HCT116 (cell line): ENCODE measurements at regions not wholly inside any gene's neighbourhood (a gene's known extent, or its start where the extent isn't known, plus 50 kb on each side); places are given as distances from the start of the nearest gene placed in this dataset.

Experiments used
- ATAC-seq: fragments of 200-7000 bp; cut with Tn5 transposase; 2 replicates; pipeline ENCODE4 v1.9.1; 2020; ENCODE audit warnings: mild to moderate bottlenecking, moderate library complexity
- BruUV-seq: library from RNA; stranded (reverse); fragments of 400-500 nt; replicated peaks from 2 replicates; lab custom pipeline; 2021; lab: Mats Ljungman, UMichigan
- CTCF ChIA-PET: fragments of 300-600 bp; sonication (Branson Sonifier 250); formaldehyde crosslinking; loops from one replicate; lab custom pipeline; 2021; ENCODE audit warnings: antibody characterized with exemption; lab: Charles Lee
- POLR2A ChIA-PET: fragments of 300-600, 350-600 bp; sonication (Branson Sonifier 250); formaldehyde crosslinking; loops from one replicate; lab custom pipeline; 2021; ENCODE audit warnings: antibody characterized with exemption; lab: Charles Lee
- RAD21 ChIA-PET, 2 experiments: fragments of 300-600 bp; sonication (Branson Sonifier 250); formaldehyde crosslinking; loops; one replicate each; lab custom pipeline; 2023; ENCODE audit warnings: low total read pairs in 2 of 2; ENCODE audit not compliant: uncharacterized antibody in 2 of 2, unreplicated experiment in 2 of 2, low non-redundant PET in 1 of 2; lab: Charles Lee
- DNase-seq: peaks from one replicate; pipeline ENCODE4 v3.0.0-alpha.2; 2010; ENCODE audit warnings: low read depth, low spot score
- H2AFZ ChIP-seq: fragments of 200-600 bp; shearing (Covaris generic), sonication (generic); 2 replicates; pipeline ENCODE4 v1.6.1; 2017; ENCODE audit warnings: low read depth, mixed run types, mixed read lengths, antibody characterized with exemption, low read length; ENCODE audit not compliant: poor library complexity, severe bottlenecking
- H3K27ac ChIP-seq: 2 replicates; pipeline ENCODE4 v1.5.1; 2012; ENCODE audit warnings: low read depth, low read length
- H3K27me3 ChIP-seq: fragments of 200-600 bp; sonication (generic); 2 replicates; pipeline ENCODE4 v1.6.1; 2016; ENCODE audit warnings: mixed run types, low read length, mixed read lengths; ENCODE audit not compliant: insufficient read depth
- H3K36me3 ChIP-seq, 2 experiments: fragments of 200-500 bp in 1 of 2; fragments of 200-600 bp in 1 of 2; sonication (Bioruptor generic) in 1 of 2; sonication (generic) in 1 of 2; 2 replicates each; pipeline versions ENCODE4 v1.5.1 to v1.6.1; 2014 to 2016; ENCODE audit warnings: low read length in 2 of 2, inconsistent platforms in 1 of 2, mixed read lengths in 1 of 2, mixed run types in 1 of 2; ENCODE audit not compliant: insufficient read depth in 2 of 2, control insufficient read depth in 1 of 2
- H3K4me1 ChIP-seq, 2 experiments: fragments of 200-600 bp in 1 of 2; sonication (generic) in 1 of 2; 2 replicates each; pipeline versions ENCODE4 v1.5.1 to v1.6.1; 2012 to 2017; ENCODE audit warnings: low read length in 2 of 2, inconsistent platforms in 1 of 2, mild to moderate bottlenecking in 1 of 2, mixed read lengths in 1 of 2, mixed run types in 1 of 2, moderate library complexity in 1 of 2; ENCODE audit not compliant: insufficient read depth in 2 of 2, control insufficient read depth in 1 of 2
- H3K4me2 ChIP-seq: fragments of 200-600 bp; sonication (generic); 2 replicates; pipeline ENCODE4 v1.6.1; 2017; ENCODE audit warnings: mixed run types, low read length, mixed read lengths
- H3K4me3 ChIP-seq, 2 experiments: fragments of 200-600 bp in 1 of 2; sonication (generic) in 1 of 2; replicated peaks in 1 of 2; 2 replicates each; pipeline ENCODE4 v1.5.1; 2011 to 2016; ENCODE audit warnings: low read length in 2 of 2, control low read depth in 1 of 2, low read depth in 1 of 2, mild to moderate bottlenecking in 1 of 2, mixed read lengths in 1 of 2, mixed run types in 1 of 2
- H3K79me2 ChIP-seq: fragments of 200-600 bp; sonication (generic); 2 replicates; pipeline ENCODE4 v1.6.1; 2017; ENCODE audit warnings: mild to moderate bottlenecking, mixed run types, low read length, moderate library complexity, mixed read lengths; ENCODE audit not compliant: insufficient read depth
- H3K9ac ChIP-seq: fragments of 200-600 bp; sonication (generic); 2 replicates; pipeline ENCODE4 v1.6.1; 2016; ENCODE audit warnings: low read length, mixed read lengths
- H3K9me2 ChIP-seq: fragments of 200-600 bp; sonication (generic), shearing (Covaris generic); 2 replicates; pipeline ENCODE4 v1.6.1; 2017; ENCODE audit warnings: mixed run types, mild to moderate bottlenecking, moderate library complexity; ENCODE audit not compliant: insufficient read depth
- H3K9me3 ChIP-seq, 2 experiments: fragments of 200-500 bp in 1 of 2; fragments of 200-600 bp in 1 of 2; sonication (Bioruptor generic) in 1 of 2; sonication (generic) in 1 of 2; 2 replicates each; pipeline ENCODE4 v1.6.1; 2014 to 2017; ENCODE audit warnings: low read length in 2 of 2, mixed read lengths in 2 of 2, inconsistent platforms in 1 of 2, low read depth in 1 of 2, mild to moderate bottlenecking in 1 of 2, mixed run types in 1 of 2, moderate library complexity in 1 of 2; ENCODE audit not compliant: control insufficient read depth in 1 of 2, insufficient read depth in 1 of 2
- H4K20me1 ChIP-seq: fragments of 200-600 bp; sonication (generic), shearing (Covaris generic); 2 replicates; pipeline ENCODE4 v1.6.1; 2017; ENCODE audit warnings: mixed run types, mild to moderate bottlenecking, moderate library complexity; ENCODE audit not compliant: insufficient read depth
- CEBPB ChIP-seq: IDR thresholded peaks from 2 replicates; pipeline ENCODE4 v1.6.1; 2012; ENCODE audit warnings: low read depth
- EGR1 ChIP-seq: IDR thresholded peaks from 2 replicates; pipeline ENCODE4 v1.6.1; 2012; ENCODE audit warnings: low read depth
- JUND ChIP-seq: IDR thresholded peaks from 2 replicates; pipeline ENCODE4 v1.6.1; 2012
- RAD21 ChIP-seq: IDR thresholded peaks from 2 replicates; pipeline ENCODE4 v1.6.1; 2012; ENCODE audit warnings: low read depth, mild to moderate bottlenecking
- SIN3A ChIP-seq: IDR thresholded peaks from 2 replicates; pipeline ENCODE4 v1.6.1; 2012; ENCODE audit warnings: low read depth
- SRF ChIP-seq: IDR thresholded peaks from 2 replicates; pipeline ENCODE4 v1.6.1; 2012; ENCODE audit warnings: low read depth
- ZFX ChIP-seq: fragments of 450-650 bp; IDR thresholded peaks from 2 replicates; pipeline ENCODE4 v1.6.1; 2017
- intact Hi-C: fragments of 100-400 bp; cut with micrococcal nuclease; formaldehyde crosslinking; loops from 2 replicates; pipeline ENCODE4 v1.10.0; 2022
- TF ChIP-seq, protein P1 (sequence below): IDR thresholded peaks from 2 replicates; pipeline ENCODE4 v1.6.1; 2012
- TF ChIP-seq, protein P2 (sequence below), 3 experiments: fragments of 200-600 bp in 1 of 3; sonication (generic) in 1 of 3; IDR thresholded peaks in 2 of 3; conservative IDR thresholded peaks in 1 of 3; 2 replicates each; pipeline ENCODE4 v1.5.1; 2012 to 2017; ENCODE audit warnings: low read depth in 2 of 3, low read length in 2 of 3, antibody characterized with exemption in 1 of 3, borderline replicate concordance in 1 of 3, control low read depth in 1 of 3, mild to moderate bottlenecking in 1 of 3, mixed read lengths in 1 of 3, mixed run types in 1 of 3, moderate library complexity in 1 of 3; ENCODE audit not compliant: insufficient read depth in 1 of 3
- TF ChIP-seq, protein P3 (sequence below): IDR thresholded peaks from 2 replicates; pipeline ENCODE4 v1.6.1; 2011; ENCODE audit warnings: mild to moderate bottlenecking, low read length, moderate library complexity; ENCODE audit not compliant: insufficient replicate concordance; ENCODE audit errors: extremely low read depth

DNA sequence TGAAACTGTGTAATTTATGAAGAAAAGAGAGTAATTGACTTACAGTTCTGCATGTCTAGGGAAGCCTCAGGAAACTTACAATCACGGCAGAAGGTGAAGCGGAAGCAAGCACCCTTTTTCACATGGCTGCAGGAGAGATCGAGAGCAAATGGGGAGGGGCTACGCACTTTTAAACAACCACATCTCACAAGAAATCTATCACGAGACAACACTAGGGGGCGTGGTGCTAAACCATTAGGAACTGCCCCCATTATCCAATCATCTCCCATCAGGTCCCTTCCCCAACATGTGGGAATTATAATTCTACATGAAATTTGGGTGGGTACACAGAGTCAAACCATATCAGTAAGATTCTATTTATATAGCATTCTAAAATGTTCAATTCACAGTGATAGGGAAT is 114.8 kb upstream of the TRPC4 start:
- peaks cover 3 to 6% of the 10 kb centered on the region in 2 experiments; a peak in 2 of 4 replicates for H3K9me3 ChIP-seq
- ChIA-PET RAD21 (no interaction called here), POLR2A (no interaction called here), CTCF (no interaction called here)
- H3K4me2 ChIP-seq, result no peak overlapping the region
- intact Hi-C loops, result no loop called here
- no peaks in the 10 kb centered on the region for H3K36me3 ChIP-seq
- ATAC-seq, result no peak
- no peak for TF ChIP-seq ZFX
- TF ChIP-seq, all 23 proteins: peak for 0
- DNase-seq, result no peak
- no TSS peak for BruUV-seq
- Histone ChIP-seq H2AFZ (no peak overlapping the region), H3K4me1 (no peaks in the 10 kb centered on the region), H3K27me3 (no peaks in the 10 kb centered on the region), H3K79me2 (no peaks in the 10 kb centered on the region), H3K9me2 (no peaks in the 10 kb centered on the region), H3K4me3 (no peak overlapping the region), H3K9ac (no peak overlapping the region), H4K20me1 (no peaks in the 10 kb centered on the region), H3K27ac (no peak overlapping the region)

DNA sequence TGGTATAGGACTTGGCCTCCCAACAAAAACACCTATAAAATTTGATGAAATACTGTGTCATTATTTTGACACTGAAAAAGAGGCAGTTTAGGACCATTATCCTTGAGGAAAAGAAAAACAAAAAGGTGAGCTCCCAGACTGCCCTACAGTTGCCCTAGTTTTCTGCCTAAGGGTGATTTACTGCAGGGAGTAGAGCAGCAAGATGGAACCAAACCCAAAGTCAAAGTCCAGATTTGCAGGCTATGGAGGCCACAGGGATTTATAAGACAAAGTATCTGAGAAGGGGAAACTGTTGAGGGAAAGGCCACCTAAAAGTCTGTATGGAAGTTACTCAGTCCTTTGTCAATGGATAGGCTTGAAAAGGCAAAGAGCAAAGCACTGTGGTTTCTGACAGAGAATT is 112.4 kb upstream of the TRPC4 start:
- POLR2A ChIA-PET, result no interaction called here
- BruUV-seq, result no TSS peak

More for the DNA sequence above, 112.4 kb upstream of the TRPC4 start:
- Histone ChIP-seq H3K4me3 (no peak overlapping the region), H3K4me2 (no peak overlapping the region), H3K27ac (no peak overlapping the region), H3K9me2 (no peaks in the 10 kb centered on the region), H3K4me1 (no peaks in the 10 kb centered on the region), H3K27me3 (no peaks in the 10 kb centered on the region), H3K36me3 (no peaks in the 10 kb centered on the region), H3K79me2 (no peaks in the 10 kb centered on the region), H2AFZ (no peak overlapping the region)
- ChIA-PET RAD21 (no interaction called here), CTCF (no interaction called here)
- no peak for ATAC-seq
- intact Hi-C loops, result no loop called here
- TF ChIP-seq, protein P1, sequence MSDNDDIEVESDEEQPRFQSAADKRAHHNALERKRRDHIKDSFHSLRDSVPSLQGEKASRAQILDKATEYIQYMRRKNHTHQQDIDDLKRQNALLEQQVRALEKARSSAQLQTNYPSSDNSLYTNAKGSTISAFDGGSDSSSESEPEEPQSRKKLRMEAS, result no peak
- TF ChIP-seq SRF (no peak), CEBPB (no peak), RAD21 (no peak), EGR1 (no peak), JUND (no peak), SIN3A (no peak)
- TF ChIP-seq, protein P2, sequence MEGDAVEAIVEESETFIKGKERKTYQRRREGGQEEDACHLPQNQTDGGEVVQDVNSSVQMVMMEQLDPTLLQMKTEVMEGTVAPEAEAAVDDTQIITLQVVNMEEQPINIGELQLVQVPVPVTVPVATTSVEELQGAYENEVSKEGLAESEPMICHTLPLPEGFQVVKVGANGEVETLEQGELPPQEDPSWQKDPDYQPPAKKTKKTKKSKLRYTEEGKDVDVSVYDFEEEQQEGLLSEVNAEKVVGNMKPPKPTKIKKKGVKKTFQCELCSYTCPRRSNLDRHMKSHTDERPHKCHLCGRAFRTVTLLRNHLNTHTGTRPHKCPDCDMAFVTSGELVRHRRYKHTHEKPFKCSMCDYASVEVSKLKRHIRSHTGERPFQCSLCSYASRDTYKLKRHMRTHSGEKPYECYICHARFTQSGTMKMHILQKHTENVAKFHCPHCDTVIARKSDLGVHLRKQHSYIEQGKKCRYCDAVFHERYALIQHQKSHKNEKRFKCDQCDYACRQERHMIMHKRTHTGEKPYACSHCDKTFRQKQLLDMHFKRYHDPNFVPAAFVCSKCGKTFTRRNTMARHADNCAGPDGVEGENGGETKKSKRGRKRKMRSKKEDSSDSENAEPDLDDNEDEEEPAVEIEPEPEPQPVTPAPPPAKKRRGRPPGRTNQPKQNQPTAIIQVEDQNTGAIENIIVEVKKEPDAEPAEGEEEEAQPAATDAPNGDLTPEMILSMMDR (IDR thresholded peaks at IDR 0.05 in 2 of 3, conservative IDR thresholded peaks at IDR 0.05 in 1 of 3; ENCODE audit: borderline replicate concordance in 1 of 3, insufficient read depth in 1 of 3, low read depth in 2 of 3, low read length in 2 of 3), result no peak
- TF ChIP-seq, protein P3, sequence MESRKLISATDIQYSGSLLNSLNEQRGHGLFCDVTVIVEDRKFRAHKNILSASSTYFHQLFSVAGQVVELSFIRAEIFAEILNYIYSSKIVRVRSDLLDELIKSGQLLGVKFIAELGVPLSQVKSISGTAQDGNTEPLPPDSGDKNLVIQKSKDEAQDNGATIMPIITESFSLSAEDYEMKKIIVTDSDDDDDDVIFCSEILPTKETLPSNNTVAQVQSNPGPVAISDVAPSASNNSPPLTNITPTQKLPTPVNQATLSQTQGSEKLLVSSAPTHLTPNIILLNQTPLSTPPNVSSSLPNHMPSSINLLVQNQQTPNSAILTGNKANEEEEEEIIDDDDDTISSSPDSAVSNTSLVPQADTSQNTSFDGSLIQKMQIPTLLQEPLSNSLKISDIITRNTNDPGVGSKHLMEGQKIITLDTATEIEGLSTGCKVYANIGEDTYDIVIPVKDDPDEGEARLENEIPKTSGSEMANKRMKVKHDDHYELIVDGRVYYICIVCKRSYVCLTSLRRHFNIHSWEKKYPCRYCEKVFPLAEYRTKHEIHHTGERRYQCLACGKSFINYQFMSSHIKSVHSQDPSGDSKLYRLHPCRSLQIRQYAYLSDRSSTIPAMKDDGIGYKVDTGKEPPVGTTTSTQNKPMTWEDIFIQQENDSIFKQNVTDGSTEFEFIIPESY, result no peak
- TF ChIP-seq, all 23 proteins: peak for 0
- no peak for DNase-seq
- H4K20me1 ChIP-seq, result no peaks in the 10 kb centered on the region
- H3K9ac ChIP-seq, result no peak overlapping the region
- H3K9me3 ChIP-seq, result peaks cover 10 to 15% of the 10 kb centered on the region in 2 experiments; a peak in 3 of 4 replicates
